HepG2 (cell line): ENCODE measurements at regions not wholly inside any gene's neighbourhood (a gene's known extent, or its start where the extent isn't known, plus 50 kb on each side); places are given as distances from the start of the nearest gene placed in this dataset.
"Not testable (repeated sequence)": the region's sequence is repeated elsewhere in the genome, so short reads cannot be mapped to it uniquely, and the experiment has no call there.

Experiments used
- ATAC-seq: fragments of 200-7000 bp; cut with Tn5 transposase; 3 replicates; pipeline ENCODE4 v1.9.1; 2020; ENCODE audit warnings: mild to moderate bottlenecking, moderate library complexity
- BruUV-seq: library from RNA; stranded (reverse); fragments of 400-500 nt; replicated peaks from 2 replicates; lab custom pipeline; 2021; lab: Mats Ljungman, UMichigan
- CTCF ChIA-PET: fragments of 300-600 bp; formaldehyde crosslinking; extraction: SDS; loops from one replicate; lab custom pipeline; 2021; ENCODE audit warnings: low total read pairs, inconsistent platforms, low intra/inter-chr PET ratio; lab: Yijun Ruan, JAX
- POLR2A ChIA-PET: fragments of 350-600 bp; sonication (Branson Sonifier 250); formaldehyde crosslinking; loops from one replicate; lab custom pipeline; 2020; ENCODE audit warnings: antibody characterized with exemption, inconsistent platforms; lab: Yijun Ruan, JAX
- DNase-seq: peaks from one replicate; pipeline ENCODE4 v3.0.0-alpha.2; 2015; ENCODE audit warnings: low spot score
- FAIRE-seq: peaks from 3 replicates; lab custom pipeline; 2011; peaks lifted over from hg19 to GRCh38; lab: Jason Lieb, UNC
- H2AFZ ChIP-seq: one replicate; pipeline ENCODE4 v1.6.1; 2011; ENCODE audit warnings: low read length, inconsistent platforms
- H3K27ac ChIP-seq: fragments of 300-600 bp; 3 replicates; pipeline ENCODE4 v1.8.0; 2011; ENCODE audit warnings: mixed run types, mild to moderate bottlenecking, mixed read lengths, low read length, inconsistent platforms; ENCODE audit not compliant: insufficient read depth; ENCODE audit errors: extremely low read length
- H3K27me3 ChIP-seq, 2 experiments: fragments of 200-600 bp in 1 of 2; 2 replicates in 1 of 2; 3 replicates in 1 of 2; pipeline versions ENCODE4 v1.6.0 to v1.8.0; 2011; ENCODE audit warnings: low read length in 2 of 2, mild to moderate bottlenecking in 2 of 2, moderate library complexity in 2 of 2, inconsistent platforms in 1 of 2; ENCODE audit not compliant: insufficient read depth in 2 of 2, control insufficient read depth in 1 of 2
- H3K36me3 ChIP-seq, 2 experiments: fragments of 200-600 bp in 1 of 2; replicated peaks in 1 of 2; 2 replicates in 1 of 2; 3 replicates in 1 of 2; pipeline versions ENCODE4 v1.5.1 to v1.8.0; 2011; ENCODE audit warnings: low read length in 2 of 2, inconsistent platforms in 1 of 2; ENCODE audit not compliant: insufficient read depth in 2 of 2, control insufficient read depth in 1 of 2
- H3K4me1 ChIP-seq: 2 replicates; pipeline ENCODE4 v1.5.1; 2012; ENCODE audit warnings: low read length, inconsistent platforms; ENCODE audit not compliant: insufficient read depth
- H3K4me2 ChIP-seq: 2 replicates; pipeline ENCODE4 v1.6.0; 2011; ENCODE audit warnings: low read depth, low read length, inconsistent platforms
- H3K4me3 ChIP-seq, 3 experiments: fragments of 200-600 bp in 1 of 3; sonication (generic), shearing (Covaris generic) in 1 of 3; replicated peaks in 1 of 3; 2 replicates each; pipeline ENCODE4 v1.5.1; 2011 to 2016; ENCODE audit warnings: low read length in 3 of 3, inconsistent platforms in 2 of 3, low read depth in 2 of 3, mild to moderate bottlenecking in 2 of 3, control low read depth in 1 of 3, mixed read lengths in 1 of 3; ENCODE audit not compliant: insufficient read depth in 1 of 3
- H3K79me2 ChIP-seq: one replicate; pipeline ENCODE4 v1.6.1; 2011; ENCODE audit warnings: low read length, inconsistent platforms; ENCODE audit not compliant: insufficient read depth
- H3K9ac ChIP-seq: 2 replicates; pipeline ENCODE4 v1.6.0; 2011; ENCODE audit warnings: mild to moderate bottlenecking, low read depth, low read length, inconsistent platforms; ENCODE audit not compliant: insufficient read depth
- H3K9me3 ChIP-seq: 2 replicates; pipeline ENCODE4 v1.5.1; 2012; ENCODE audit warnings: mild to moderate bottlenecking, low read length
- H4K20me1 ChIP-seq: 2 replicates; pipeline ENCODE4 v1.6.0; 2011; ENCODE audit warnings: inconsistent platforms, mild to moderate bottlenecking, low read length, moderate library complexity; ENCODE audit not compliant: insufficient read depth
- ARNT2 ChIP-seq: sonication (generic); formaldehyde crosslinking; IDR thresholded peaks from 2 replicates; pipeline ENCODE4 v1.8.0; 2022; ENCODE audit warnings: mild to moderate bottlenecking, low read depth, missing genetic modification reagents, moderate library complexity
- ATF1 ChIP-seq: IDR thresholded peaks from 2 replicates; pipeline ENCODE4 v1.6.1; 2016; ENCODE audit warnings: mild to moderate bottlenecking, control low read depth
- CREBL2 ChIP-seq: sonication (generic); formaldehyde crosslinking; IDR thresholded peaks from 2 replicates; pipeline ENCODE4 v1.8.1; 2023; ENCODE audit warnings: missing genetic modification reagents, mild to moderate bottlenecking, borderline replicate concordance
- GPBP1L1 ChIP-seq: sonication (generic); formaldehyde crosslinking; IDR thresholded peaks from 2 replicates; pipeline ENCODE4 v1.5.0; 2020; ENCODE audit warnings: mild to moderate bottlenecking, missing genetic modification reagents
- IRF1 ChIP-seq: sonication (generic); formaldehyde crosslinking; IDR thresholded peaks from 2 replicates; pipeline ENCODE4 v1.4.0; 2020; ENCODE audit warnings: low read depth, mild to moderate bottlenecking, missing genetic modification reagents
- NCOA2 ChIP-seq: sonication (generic); formaldehyde crosslinking; IDR thresholded peaks from 2 replicates; pipeline ENCODE4 v1.8.0; 2022; ENCODE audit warnings: inconsistent platforms
- SRSF9 ChIP-seq: fragments of 200-400 bp; formaldehyde crosslinking; IDR thresholded peaks from 2 replicates; pipeline ENCODE4 v1.6.1; 2018; ENCODE audit warnings: borderline replicate concordance, mild to moderate bottlenecking, low read depth, low read length; ENCODE audit not compliant: insufficient read depth, poor library complexity, severe bottlenecking
- WGBS: methylation state at CpG from one replicate; pipeline ENCODE4 v1.1.6; 2017; ENCODE audit warnings: low lambda C conversion rate; 5-methylcytosine and 5-hydroxymethylcytosine counted together
- in situ Hi-C: cut with HindIII; loops from 2 replicates; pipeline ENCODE4 v1.10.0; 2017; ENCODE audit warnings: low pct_unique_long_range_greater_than_20kb; ENCODE audit not compliant: extremely low pct_ligation_motif_present
- intact Hi-C: fragments of 100-400 bp; cut with micrococcal nuclease; formaldehyde crosslinking; loops from one replicate; pipeline ENCODE4 v1.10.0; 2022; ENCODE audit not compliant: unreplicated experiment

GRCh38 chr17:16872351-16873173, 99.4 kb downstream of the TNFRSF13B start:
- WGBS, result 35% methylated on average over 7 of the region's 16 CpGs
- Histone ChIP-seq H3K9ac (no peak overlapping the region), H3K4me1 (peaks cover 7% of the 10 kb centered on the region; the same call in 1 of the 2 replicates), H3K27ac (no peak overlapping the region), H3K36me3 (no peaks in the 10 kb centered on the region), H3K79me2 (no peaks in the 10 kb centered on the region), H3K9me3 (peaks cover 8% of the 10 kb centered on the region; the same call in 1 of the 2 replicates), H3K4me3 (no peak overlapping the region), H4K20me1 (no peaks in the 10 kb centered on the region), H2AFZ (no peak overlapping the region), H3K27me3 (peaks cover 0 to 1% of the 10 kb centered on the region in 2 experiments; a peak in 1 of 5 replicates), H3K4me2 (no peak overlapping the region)
- intact Hi-C loops, result no loop called here
- FAIRE-seq, result no peak
- CTCF ChIA-PET, result no interaction called here
- in situ Hi-C loops, result no loop called here
- no TSS peak for BruUV-seq
- ATAC-seq, result no peak; the same call in 2 of the 3 replicates
- TF ChIP-seq NCOA2, result no peak
- TF ChIP-seq IRF1 (CRISPR knock-in tag), result no peak
- no peak for TF ChIP-seq GPBP1L1 (CRISPR knock-in tag)
- no peak for TF ChIP-seq CREBL2 (CRISPR knock-in tag)
- no peak for TF ChIP-seq SRSF9
- TF ChIP-seq ARNT2 (CRISPR knock-in tag), result no peak
- no peak for TF ChIP-seq ATF1 (CRISPR knock-in tag)
- no peak for DNase-seq
- POLR2A ChIA-PET, result no interaction called here

GRCh38 chr17:16871446-16872190, 100.3 kb downstream of the TNFRSF13B start:
- POLR2A ChIA-PET, H3K4me3 ChIP-seq, intact Hi-C loops, H3K36me3 ChIP-seq, H4K20me1 ChIP-seq, H3K27me3 ChIP-seq, H3K27ac ChIP-seq, H3K4me1 ChIP-seq, H3K9ac ChIP-seq, H3K9me3 ChIP-seq, FAIRE-seq, H3K4me2 ChIP-seq, H3K79me2 ChIP-seq, in situ Hi-C loops, ATAC-seq, CTCF ChIA-PET, BruUV-seq, H2AFZ ChIP-seq, DNase-seq: not testable (repeated sequence)
- 23% methylated on average over 10 of the region's 17 CpGs for WGBS
